ENCODE measurements at regions not wholly inside any gene's neighbourhood (a gene's known extent, or its start where the extent isn't known, plus 50 kb on each side); places are given as distances from the start of the nearest gene placed in this dataset.

DNA sequence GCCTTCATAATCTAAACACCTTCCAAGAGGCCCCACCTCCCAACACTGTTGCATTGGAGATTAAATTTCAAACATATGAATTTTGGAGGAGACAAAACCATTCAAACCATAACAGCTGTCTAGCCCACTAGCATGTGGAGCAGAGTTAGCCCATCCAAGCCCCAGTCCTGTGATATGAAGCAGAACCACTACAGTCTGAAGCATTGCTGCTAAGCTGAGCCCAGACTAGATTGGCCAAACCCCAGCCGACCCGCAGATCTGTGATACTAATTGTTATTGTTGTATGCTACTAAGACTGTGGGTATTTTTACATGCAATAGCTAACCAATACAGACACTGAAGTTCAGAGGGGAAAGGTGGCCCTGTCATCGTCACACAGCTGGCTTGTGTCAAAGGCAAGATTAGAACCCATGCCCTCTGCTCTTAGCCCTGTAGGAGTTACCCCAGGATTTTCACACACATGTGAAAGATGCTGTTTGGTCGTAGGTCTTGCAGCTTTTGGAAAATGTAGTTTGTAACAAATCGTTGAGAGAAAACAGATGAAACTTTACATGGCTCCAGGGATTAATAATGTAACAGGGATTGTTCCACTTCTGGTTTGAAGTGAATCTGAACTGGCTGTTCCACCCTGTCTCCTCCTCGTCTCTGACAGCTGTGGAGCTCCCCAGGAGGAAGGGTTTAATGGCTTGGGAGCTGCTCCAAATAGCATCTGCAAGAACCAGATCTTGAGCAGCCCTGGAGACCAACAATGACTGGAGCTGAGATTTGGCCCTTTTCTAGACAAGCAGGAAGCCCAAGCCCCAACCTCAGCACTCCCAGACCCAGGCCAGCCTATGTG, 517.5 kb downstream of the MID1IP1 start:
- no peak overlapping the region for H3K27ac ChIP-seq (ENCODE audit: low read depth, low read length)
- peaks cover 22% of the 10 kb centered on the region; the same call in 1 of the 2 replicates for H3K9me3 ChIP-seq (ENCODE audit: control insufficient read depth, insufficient read depth, low read length)
- no peaks in the 10 kb centered on the region for H3K4me1 ChIP-seq (ENCODE audit: control insufficient read depth, insufficient read depth, low read length)
- H3K4me3 ChIP-seq (ENCODE audit: low read depth, low read length): no peak overlapping the region
- H3K36me3 ChIP-seq (ENCODE audit: control insufficient read depth, insufficient read depth, low read length): no peaks in the 10 kb centered on the region
- no peak overlapping the region for H3K9ac ChIP-seq (ENCODE audit: low read depth, low read length)
- no peaks in the 10 kb centered on the region for H3K27me3 ChIP-seq (ENCODE audit: control insufficient read depth, insufficient read depth, low read length)

DNA sequence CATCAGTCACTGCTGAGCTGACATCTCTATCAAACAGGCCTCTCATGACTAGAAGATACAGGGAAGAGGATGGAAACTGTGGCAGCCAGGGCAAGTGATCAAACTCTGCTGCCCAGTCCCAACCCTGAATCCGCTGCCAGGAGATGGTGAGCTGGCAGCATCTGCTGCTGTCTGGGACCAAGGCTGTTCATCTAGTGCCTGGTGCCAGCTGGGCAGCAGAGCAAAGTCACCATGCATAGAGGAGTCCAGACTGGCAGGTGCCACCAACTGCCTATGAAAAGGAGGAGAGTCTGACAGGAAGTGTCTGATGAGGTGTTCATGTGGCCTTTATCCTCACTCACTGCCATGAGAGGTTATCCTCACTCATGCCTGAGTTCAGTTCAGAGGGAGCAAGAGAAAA, 518.9 kb downstream of the MID1IP1 start:
- H3K9ac ChIP-seq (ENCODE audit: low read depth, low read length): no peak overlapping the region

DNA sequence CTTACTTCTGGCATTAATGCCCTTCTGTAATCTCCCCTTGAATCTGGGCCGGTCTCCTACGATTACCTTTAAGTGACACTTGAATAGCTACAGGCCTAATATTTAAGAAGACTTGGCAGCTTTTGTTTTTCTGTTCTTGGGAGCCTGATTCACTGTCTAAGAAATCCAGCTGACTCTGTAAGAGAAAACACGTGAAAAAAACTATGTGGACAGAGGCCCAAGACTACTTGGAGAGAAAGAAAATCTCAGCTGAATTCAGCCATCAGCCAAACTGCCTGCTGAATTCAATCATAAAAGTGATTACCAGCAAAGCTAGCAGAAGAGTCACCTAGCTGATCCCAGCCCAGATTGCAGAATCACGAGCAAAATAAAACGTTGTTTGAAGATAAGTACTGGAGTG, 521.2 kb downstream of the MID1IP1 start:
- no peaks in the 10 kb centered on the region for H3K36me3 ChIP-seq (ENCODE audit: control insufficient read depth, insufficient read depth, low read length)

More for the DNA sequence above, 518.9 kb downstream of the MID1IP1 start:
- Histone ChIP-seq H3K9me3 (ENCODE audit: control insufficient read depth, insufficient read depth, low read length) (peaks cover 30% of the 10 kb centered on the region; the same call in 1 of the 2 replicates), H3K27ac (ENCODE audit: low read depth, low read length) (no peak overlapping the region), H3K4me1 (ENCODE audit: control insufficient read depth, insufficient read depth, low read length) (no peaks in the 10 kb centered on the region), H3K27me3 (ENCODE audit: control insufficient read depth, insufficient read depth, low read length) (no peaks in the 10 kb centered on the region), H3K4me3 (ENCODE audit: low read depth, low read length) (no peak overlapping the region), H3K36me3 (ENCODE audit: control insufficient read depth, insufficient read depth, low read length) (no peaks in the 10 kb centered on the region)

DNA sequence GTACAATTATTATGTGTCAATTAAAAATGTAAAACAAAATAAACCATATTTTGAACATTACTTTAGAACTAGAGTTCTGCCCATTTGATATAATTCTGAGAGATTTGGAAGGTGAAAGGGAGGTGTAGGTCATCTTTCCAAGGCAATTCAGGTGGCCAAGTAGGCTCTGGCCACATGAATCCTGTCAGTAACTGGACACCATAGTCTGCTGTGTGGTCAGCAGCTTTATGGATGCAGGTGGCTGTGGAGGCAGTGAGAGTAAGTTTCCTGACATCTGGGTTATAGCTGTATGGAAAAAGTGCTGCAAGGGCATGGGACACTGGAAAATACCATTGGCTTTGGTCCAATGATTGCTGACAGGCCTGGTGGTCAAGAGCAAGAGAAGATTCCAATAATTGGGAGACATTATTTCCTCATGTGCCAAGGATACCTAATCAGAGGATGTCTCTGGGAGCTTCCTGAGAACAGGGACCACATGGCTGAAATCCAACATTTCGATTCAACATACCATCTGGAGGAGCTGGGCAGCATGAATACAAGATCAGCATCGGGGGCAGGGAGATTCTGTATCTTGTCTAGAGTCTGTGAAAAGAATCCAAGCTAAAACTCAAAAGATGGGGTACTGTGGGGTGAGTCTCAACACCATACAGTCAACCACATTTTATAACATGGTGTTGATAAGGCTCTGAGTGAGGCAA, 523.1 kb downstream of the MID1IP1 start:
- Histone ChIP-seq H3K27me3 (ENCODE audit: control insufficient read depth, insufficient read depth, low read length) (no peaks in the 10 kb centered on the region), H3K27ac (ENCODE audit: low read depth, low read length) (no peak overlapping the region), H3K4me1 (ENCODE audit: control insufficient read depth, insufficient read depth, low read length) (no peaks in the 10 kb centered on the region), H3K9ac (ENCODE audit: low read depth, low read length) (no peak overlapping the region), H3K4me3 (ENCODE audit: low read depth, low read length) (no peak overlapping the region), H3K9me3 (ENCODE audit: control insufficient read depth, insufficient read depth, low read length) (peaks cover 34% of the 10 kb centered on the region; the same call in 1 of the 2 replicates), H3K36me3 (ENCODE audit: control insufficient read depth, insufficient read depth, low read length) (no peaks in the 10 kb centered on the region)

More for the DNA sequence above, 521.2 kb downstream of the MID1IP1 start:
- Histone ChIP-seq H3K4me3 (ENCODE audit: low read depth, low read length) (no peak overlapping the region), H3K27me3 (ENCODE audit: control insufficient read depth, insufficient read depth, low read length) (no peaks in the 10 kb centered on the region), H3K9me3 (ENCODE audit: control insufficient read depth, insufficient read depth, low read length) (peaks cover 30% of the 10 kb centered on the region; the same call in 1 of the 2 replicates), H3K4me1 (ENCODE audit: control insufficient read depth, insufficient read depth, low read length) (no peaks in the 10 kb centered on the region), H3K9ac (ENCODE audit: low read depth, low read length) (no peak overlapping the region), H3K27ac (ENCODE audit: low read depth, low read length) (no peak overlapping the region)

DNA sequence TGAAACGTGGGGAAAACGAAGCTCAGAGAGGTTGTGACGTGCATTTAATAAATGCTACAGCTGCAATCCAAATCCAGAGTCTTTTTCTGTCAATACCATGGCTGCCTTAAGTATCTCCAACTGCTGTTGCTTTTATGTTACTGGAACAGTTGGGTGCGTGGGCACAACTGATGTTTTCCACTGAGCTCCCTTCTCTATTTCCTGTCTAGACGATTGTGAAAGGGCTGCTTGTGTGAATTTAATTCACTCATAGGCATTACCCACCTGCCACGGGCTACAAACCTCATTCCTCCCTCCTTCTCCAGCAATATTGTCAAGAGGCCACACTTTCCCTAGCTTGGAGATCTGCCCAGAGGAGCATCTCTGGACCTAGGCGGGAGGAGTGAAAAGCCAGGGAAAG, 526.0 kb downstream of the MID1IP1 start:
- no peak overlapping the region for H3K9ac ChIP-seq (ENCODE audit: low read depth, low read length)
- peaks cover 22% of the 10 kb centered on the region for H3K9me3 ChIP-seq (ENCODE audit: control insufficient read depth, insufficient read depth, low read length)
- no peaks in the 10 kb centered on the region for H3K4me1 ChIP-seq (ENCODE audit: control insufficient read depth, insufficient read depth, low read length)
- no peak overlapping the region for H3K27ac ChIP-seq (ENCODE audit: low read depth, low read length)
- H3K36me3 ChIP-seq (ENCODE audit: control insufficient read depth, insufficient read depth, low read length): no peaks in the 10 kb centered on the region
- no peaks in the 10 kb centered on the region for H3K27me3 ChIP-seq (ENCODE audit: control insufficient read depth, insufficient read depth, low read length)
- H3K4me3 ChIP-seq (ENCODE audit: low read depth, low read length): no peak overlapping the region

DNA sequence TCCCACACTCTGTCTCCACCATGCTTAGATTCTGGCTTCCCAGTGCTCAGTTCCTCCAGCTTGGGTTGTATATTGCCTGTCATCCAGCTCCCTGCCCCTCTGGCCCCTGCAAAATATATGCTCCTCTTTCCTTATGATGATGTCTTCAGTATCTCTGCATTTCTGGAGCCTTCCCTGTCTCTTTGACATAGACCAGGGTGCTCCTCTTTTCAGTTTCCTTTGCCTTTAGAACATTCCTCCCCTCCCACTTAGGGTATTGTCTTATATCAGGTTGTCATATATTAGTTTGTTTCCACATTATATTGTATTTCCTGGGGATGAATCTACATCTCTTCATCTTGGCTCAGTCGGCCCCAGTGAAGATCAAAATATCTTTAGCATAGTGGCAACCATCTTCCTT, 526.4 kb downstream of the MID1IP1 start:
- Histone ChIP-seq H3K9ac (ENCODE audit: low read depth, low read length) (no peak overlapping the region), H3K27me3 (ENCODE audit: control insufficient read depth, insufficient read depth, low read length) (no peaks in the 10 kb centered on the region), H3K9me3 (ENCODE audit: control insufficient read depth, insufficient read depth, low read length) (peaks cover 22% of the 10 kb centered on the region), H3K4me3 (ENCODE audit: low read depth, low read length) (no peak overlapping the region), H3K4me1 (ENCODE audit: control insufficient read depth, insufficient read depth, low read length) (no peaks in the 10 kb centered on the region), H3K36me3 (ENCODE audit: control insufficient read depth, insufficient read depth, low read length) (no peaks in the 10 kb centered on the region), H3K27ac (ENCODE audit: low read depth, low read length) (no peak overlapping the region)

DNA sequence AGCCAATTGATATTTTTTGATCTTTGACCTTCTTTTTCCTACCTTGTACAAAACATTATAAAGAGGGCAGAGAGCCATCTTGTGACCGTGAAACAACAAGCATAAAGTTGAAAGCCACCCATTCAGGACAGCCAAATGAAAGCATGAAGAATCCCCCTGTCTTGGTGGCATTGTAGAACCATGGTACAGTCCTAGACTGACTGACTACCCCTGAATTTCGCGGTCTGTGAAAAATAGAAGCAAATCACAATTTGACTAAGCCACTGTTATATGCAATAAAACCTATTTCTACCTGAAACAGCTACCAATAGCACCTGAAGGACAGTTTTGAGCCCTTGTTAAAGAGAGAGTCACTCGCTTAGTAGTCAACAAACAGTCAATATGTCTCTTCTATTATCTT, 527.4 kb downstream of the MID1IP1 start:
- H3K4me3 ChIP-seq (ENCODE audit: low read depth, low read length): no peak overlapping the region
- peaks cover 17% of the 10 kb centered on the region for H3K9me3 ChIP-seq (ENCODE audit: control insufficient read depth, insufficient read depth, low read length)
- H3K27me3 ChIP-seq (ENCODE audit: control insufficient read depth, insufficient read depth, low read length): no peaks in the 10 kb centered on the region
- H3K9ac ChIP-seq (ENCODE audit: low read depth, low read length): no peak overlapping the region
- H3K4me1 ChIP-seq (ENCODE audit: control insufficient read depth, insufficient read depth, low read length): no peaks in the 10 kb centered on the region
- H3K36me3 ChIP-seq (ENCODE audit: control insufficient read depth, insufficient read depth, low read length): no peaks in the 10 kb centered on the region
- H3K27ac ChIP-seq (ENCODE audit: low read depth, low read length): no peak overlapping the region

DNA sequence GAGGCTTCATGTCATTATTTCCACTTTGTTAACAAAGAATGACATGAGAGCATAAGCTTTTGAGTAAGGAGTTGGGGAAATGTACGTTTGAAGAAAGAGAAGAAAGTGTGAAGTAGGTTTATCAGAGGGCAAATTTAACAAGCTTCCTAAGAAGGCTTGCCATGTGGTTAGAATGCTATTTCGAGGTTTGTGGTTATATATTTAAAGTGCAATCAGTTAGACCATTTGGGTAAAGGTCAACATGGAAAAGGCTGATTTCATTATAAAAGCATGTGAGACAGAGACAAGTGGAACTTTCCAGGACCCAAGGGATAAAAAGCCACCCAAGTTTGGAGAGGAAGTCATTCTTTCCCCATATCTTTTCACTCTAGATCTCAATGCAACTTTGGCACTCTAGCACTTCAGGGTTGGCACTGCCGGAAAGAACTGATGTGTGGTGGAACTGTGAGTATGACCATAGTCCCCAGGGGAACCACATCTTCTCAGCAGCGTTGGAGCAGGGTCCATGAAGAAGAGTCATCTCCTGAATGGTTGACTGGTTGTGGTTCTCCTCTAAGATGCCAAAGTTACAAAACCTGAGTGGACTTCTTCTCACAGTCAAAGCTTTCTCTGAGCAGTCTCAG, 529.9 kb downstream of the MID1IP1 start:
- Histone ChIP-seq H3K27me3 (ENCODE audit: control insufficient read depth, insufficient read depth, low read length) (no peaks in the 10 kb centered on the region), H3K4me3 (ENCODE audit: low read depth, low read length) (no peak overlapping the region), H3K36me3 (ENCODE audit: control insufficient read depth, insufficient read depth, low read length) (no peaks in the 10 kb centered on the region), H3K27ac (ENCODE audit: low read depth, low read length) (no peak overlapping the region), H3K9me3 (ENCODE audit: control insufficient read depth, insufficient read depth, low read length) (peaks cover 11% of the 10 kb centered on the region), H3K9ac (ENCODE audit: low read depth, low read length) (no peak overlapping the region), H3K4me1 (ENCODE audit: control insufficient read depth, insufficient read depth, low read length) (no peaks in the 10 kb centered on the region)

DNA sequence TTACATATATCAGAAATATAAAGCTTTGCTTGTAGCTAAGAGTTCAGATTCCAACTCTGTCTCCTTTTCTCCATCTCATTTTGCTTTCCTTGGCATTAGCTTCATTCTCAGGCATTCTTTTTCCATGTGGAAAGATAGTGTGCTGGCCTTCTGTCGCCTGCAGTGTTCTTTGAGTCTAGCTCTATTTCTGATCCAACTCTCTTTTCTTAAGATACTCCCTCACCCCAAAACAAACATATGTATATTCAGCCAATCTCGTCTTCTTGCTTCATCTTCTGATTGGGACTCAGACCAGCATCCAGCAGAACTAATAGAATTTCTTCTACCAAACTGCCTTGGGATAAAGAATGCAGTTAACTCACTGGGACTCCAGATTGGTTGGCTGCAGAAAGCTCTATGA, 532.2 kb downstream of the MID1IP1 start:
- no peaks in the 10 kb centered on the region for H3K4me1 ChIP-seq (ENCODE audit: control insufficient read depth, insufficient read depth, low read length)
- no peaks in the 10 kb centered on the region for H3K36me3 ChIP-seq (ENCODE audit: control insufficient read depth, insufficient read depth, low read length)
- H3K9ac ChIP-seq (ENCODE audit: low read depth, low read length): no peak overlapping the region
- no peak overlapping the region for H3K27ac ChIP-seq (ENCODE audit: low read depth, low read length)
- no peak overlapping the region for H3K4me3 ChIP-seq (ENCODE audit: low read depth, low read length)
- H3K27me3 ChIP-seq (ENCODE audit: control insufficient read depth, insufficient read depth, low read length): no peaks in the 10 kb centered on the region
- H3K9me3 ChIP-seq (ENCODE audit: control insufficient read depth, insufficient read depth, low read length): peaks cover 11% of the 10 kb centered on the region

DNA sequence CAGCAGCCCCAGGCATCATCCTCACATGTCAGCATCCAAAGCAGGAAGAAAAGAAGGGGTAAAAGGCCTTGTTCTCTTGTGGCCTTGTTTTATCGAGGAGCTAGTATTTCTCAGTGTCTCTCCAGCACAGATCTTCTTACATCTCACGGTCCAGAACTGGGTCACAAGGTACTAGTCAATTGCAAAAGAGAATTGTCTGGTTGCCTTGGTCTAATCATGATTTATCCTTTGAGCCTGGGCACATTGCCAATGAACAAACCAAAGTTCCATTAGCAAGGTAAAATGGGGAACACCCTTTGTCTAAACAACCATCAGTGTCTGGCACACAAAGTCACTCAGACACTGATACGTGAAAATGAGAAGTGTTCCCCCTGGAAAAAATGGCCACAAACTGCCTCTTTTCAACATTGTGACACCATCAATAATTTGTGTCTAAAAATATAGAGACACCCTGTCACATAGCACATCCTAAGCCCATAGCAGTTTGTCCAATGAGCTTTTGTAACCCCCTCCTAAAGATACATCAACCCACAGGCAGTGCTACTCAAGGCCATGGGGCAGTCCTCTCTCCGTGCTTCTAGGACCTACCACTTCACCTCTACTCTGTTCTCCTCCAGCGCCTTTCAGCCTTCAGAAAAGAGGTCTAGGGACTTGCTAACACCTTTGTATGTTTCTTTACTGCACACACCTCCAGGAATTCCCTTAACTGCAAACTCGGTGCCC, 534.4 kb downstream of the MID1IP1 start:
- peaks cover 8% of the 10 kb centered on the region for H3K9me3 ChIP-seq (ENCODE audit: control insufficient read depth, insufficient read depth, low read length)

More for the DNA sequence above, 534.4 kb downstream of the MID1IP1 start:
- Histone ChIP-seq H3K27me3 (ENCODE audit: control insufficient read depth, insufficient read depth, low read length) (no peaks in the 10 kb centered on the region), H3K4me1 (ENCODE audit: control insufficient read depth, insufficient read depth, low read length) (no peaks in the 10 kb centered on the region), H3K27ac (ENCODE audit: low read depth, low read length) (no peak overlapping the region), H3K36me3 (ENCODE audit: control insufficient read depth, insufficient read depth, low read length) (no peaks in the 10 kb centered on the region), H3K4me3 (ENCODE audit: low read depth, low read length) (no peak overlapping the region), H3K9ac (ENCODE audit: low read depth, low read length) (no peak overlapping the region)
